OCI-LY1 (cell line): ENCODE measurements at regions not wholly inside any gene's neighbourhood (a gene's known extent, or its start where the extent isn't known, plus 50 kb on each side); places are given as distances from the start of the nearest gene placed in this dataset.

Source experiments
- CTCF ChIP-seq: fragments of 200-600 bp; sonication (generic), shearing (Covaris generic); IDR thresholded peaks from 2 replicates; pipeline ENCODE4 v1.5.1; 2017; ENCODE audit warnings: mild to moderate bottlenecking, antibody characterized with exemption, low read length, moderate library complexity, mixed read lengths
- EZH2 ChIP-seq: fragments of 200-600 bp; sonication (generic), shearing (Covaris generic); IDR thresholded peaks from 2 replicates; pipeline ENCODE4 v1.8.0; 2017; ENCODE audit warnings: borderline replicate concordance, mixed run types, mild to moderate bottlenecking, antibody characterized with exemption, low read length, moderate library complexity, mixed read lengths

- TF ChIP-seq CTCF (no peak), EZH2 (no peak)
Observed at GRCh38 chr15:93246266-93247242, 157.5 kb upstream of the RGMA start.
